K562 (cell line): ENCODE measurements at regions not wholly inside any gene's neighbourhood (a gene's known extent, or its start where the extent isn't known, plus 50 kb on each side); places are given as distances from the start of the nearest gene placed in this dataset.

ENCODE experiments used
- ATAC-seq: fragments of 200-7000 bp; cut with Tn5 transposase; 3 replicates; pipeline ENCODE4 v1.9.1; 2020; ENCODE audit warnings: moderate library complexity
- BruUV-seq: library from RNA; stranded (reverse); fragments of 400-500 nt; replicated peaks from 2 replicates; lab custom pipeline; 2021; lab: Mats Ljungman, UMichigan
- CTCF ChIA-PET: fragments of 300-600 bp; formaldehyde crosslinking; extraction: SDS; loops from one replicate; lab custom pipeline; 2021; ENCODE audit warnings: low intra/inter-chr PET ratio; lab: Yijun Ruan, JAX
- POLR2A ChIA-PET: fragments of 300-600, 350-650 bp; sonication (Branson Sonifier 250); formaldehyde crosslinking; extraction: SDS; loops from one replicate; lab custom pipeline; 2021; ENCODE audit warnings: antibody characterized with exemption, inconsistent platforms; lab: Yijun Ruan, JAX
- DNase-seq, 4 experiments: peaks; one replicate each; pipeline versions ENCODE4 v3.0.0 to v3.0.0-alpha.2; 2011 to 2018; ENCODE audit warnings: low spot score in 3 of 4, mixed read lengths in 3 of 4; ENCODE audit errors: extremely low read depth in 1 of 4
- FAIRE-seq: peaks from 2 replicates; lab custom pipeline; 2011; peaks lifted over from hg19 to GRCh38; lab: Jason Lieb, UNC
- H2AFZ ChIP-seq: 2 replicates; pipeline ENCODE4 v1.6.0; 2011; ENCODE audit warnings: low read depth, low read length, control low read depth, inconsistent platforms
- H3K27ac ChIP-seq: fragments of 200-600 bp; 3 replicates; pipeline ENCODE4 v1.8.0; 2011; ENCODE audit warnings: low read depth, mild to moderate bottlenecking, control low read depth, inconsistent platforms, low read length, moderate library complexity, mixed read lengths; ENCODE audit errors: extremely low read depth
- H3K27me3 ChIP-seq, 2 experiments: fragments of 300-600 bp in 1 of 2; 2 replicates in 1 of 2; 3 replicates in 1 of 2; pipeline versions ENCODE4 v1.6.0 to v1.8.0; 2011; ENCODE audit warnings: inconsistent platforms in 2 of 2, low read length in 2 of 2, mild to moderate bottlenecking in 1 of 2, mixed read lengths in 1 of 2, moderate library complexity in 1 of 2; ENCODE audit not compliant: control insufficient read depth in 2 of 2, insufficient read depth in 2 of 2
- H3K36me3 ChIP-seq: fragments of 300-600 bp; 3 replicates; pipeline ENCODE4 v1.8.0; 2011; ENCODE audit warnings: mild to moderate bottlenecking, low read length, inconsistent platforms; ENCODE audit not compliant: control insufficient read depth, insufficient read depth
- H3K4me1 ChIP-seq, 2 experiments: fragments of 200-600 bp in 1 of 2; replicated peaks in 1 of 2; 2 replicates in 1 of 2; 3 replicates in 1 of 2; pipeline versions ENCODE4 v1.5.1 to v1.8.0; 2011; ENCODE audit warnings: inconsistent platforms in 2 of 2, low read length in 2 of 2, mild to moderate bottlenecking in 1 of 2, mixed read lengths in 1 of 2, moderate library complexity in 1 of 2; ENCODE audit not compliant: control insufficient read depth in 2 of 2, insufficient read depth in 2 of 2
- H3K4me2 ChIP-seq: 2 replicates; pipeline ENCODE4 v1.6.1; 2011; ENCODE audit warnings: low read length, control low read depth, inconsistent platforms, mixed read lengths; ENCODE audit not compliant: insufficient read depth
- H3K4me3 ChIP-seq: fragments of 200-600 bp; sonication (generic), shearing (Covaris generic); 2 replicates; pipeline ENCODE4 v1.5.1; 2016; ENCODE audit warnings: control low read depth, inconsistent platforms
- H3K79me2 ChIP-seq: fragments of 200-600 bp; 3 replicates; pipeline ENCODE4 v1.8.0; 2011; ENCODE audit warnings: low read length, inconsistent platforms; ENCODE audit not compliant: control insufficient read depth, insufficient read depth
- H3K9ac ChIP-seq, 2 experiments: 2 replicates each; pipeline versions ENCODE4 v1.6.0 to v1.6.1; 2011; ENCODE audit warnings: low read depth in 2 of 2, low read length in 2 of 2, control low read depth in 1 of 2, inconsistent platforms in 1 of 2, mild to moderate bottlenecking in 1 of 2, mixed read lengths in 1 of 2; ENCODE audit not compliant: insufficient read depth in 1 of 2
- H3K9me1 ChIP-seq: one replicate; pipeline ENCODE4 v1.6.0; 2011; ENCODE audit warnings: inconsistent platforms, mild to moderate bottlenecking, low read length, moderate library complexity; ENCODE audit not compliant: control insufficient read depth, insufficient read depth
- H3K9me3 ChIP-seq: replicated peaks from 2 replicates; pipeline ENCODE4 v1.5.1; 2011; ENCODE audit warnings: low read depth, low read length, inconsistent platforms; ENCODE audit not compliant: control insufficient read depth, insufficient read depth
- H4K20me1 ChIP-seq: replicated peaks from 2 replicates; pipeline ENCODE4 v1.6.1; 2011; ENCODE audit warnings: low read length, inconsistent platforms, mixed read lengths; ENCODE audit not compliant: control insufficient read depth, insufficient read depth
- CCAR2 ChIP-seq: fragments of 200-400 bp; formaldehyde crosslinking; IDR thresholded peaks from 2 replicates; pipeline ENCODE4 v1.6.1; 2017; ENCODE audit warnings: mild to moderate bottlenecking, low read depth, low read length
- FOSL1 ChIP-seq: fragments of 200-800 bp; sonication (Bioruptor generic); conservative IDR thresholded peaks from 2 replicates; pipeline ENCODE4 v1.6.1; 2016; ENCODE audit warnings: missing genetic modification characterization, missing compliant biosample characterization
- FOXO4 ChIP-seq: fragments of 450-650 bp; formaldehyde crosslinking; IDR thresholded peaks from 2 replicates; pipeline ENCODE4 v1.4.0; 2020; ENCODE audit warnings: mild to moderate bottlenecking, moderate library complexity
- HDAC3 ChIP-seq: fragments of 450-650 bp; IDR thresholded peaks from 2 replicates; pipeline ENCODE4 v1.6.1; 2018; ENCODE audit warnings: borderline replicate concordance, mild to moderate bottlenecking, moderate library complexity; ENCODE audit not compliant: partially characterized antibody
- JUN ChIP-seq, 2 experiments: sonication (generic) in 1 of 2; formaldehyde crosslinking in 1 of 2; IDR thresholded peaks; 2 replicates each; pipeline versions ENCODE4 v1.6.1 to v1.8.0; 2012 to 2022; ENCODE audit warnings: borderline replicate concordance in 2 of 2, mild to moderate bottlenecking in 2 of 2, improper control_type of control experiment in 1 of 2, low read depth in 1 of 2, low read length in 1 of 2, missing genetic modification reagents in 1 of 2
- PKNOX1 ChIP-seq: fragments of 450-650 bp; IDR thresholded peaks from 2 replicates; pipeline ENCODE4 v1.6.1; 2016
- PTTG1 ChIP-seq: fragments of 450-650 bp; IDR thresholded peaks from 2 replicates; pipeline ENCODE4 v1.6.1; 2016; ENCODE audit warnings: low read depth, mild to moderate bottlenecking, missing genetic modification characterization, missing compliant biosample characterization
- TCF3 ChIP-seq: sonication (generic); formaldehyde crosslinking; IDR thresholded peaks from 2 replicates; pipeline ENCODE4 v1.4.0; 2020; ENCODE audit warnings: mild to moderate bottlenecking, missing genetic modification reagents
- TCF7L2 ChIP-seq: fragments of 150-350 bp; IDR thresholded peaks from 2 replicates; pipeline ENCODE4 v1.6.1; 2016; ENCODE audit warnings: low read depth, mild to moderate bottlenecking, low read length, moderate library complexity
- TEAD1 ChIP-seq, 2 experiments: fragments of 450-650 bp in 1 of 2; sonication (generic) in 1 of 2; formaldehyde crosslinking; IDR thresholded peaks; 2 replicates each; pipeline versions ENCODE4 v1.4.0 to v1.8.0; 2020 to 2022; ENCODE audit warnings: mild to moderate bottlenecking in 2 of 2, missing genetic modification reagents in 1 of 2
- ZNF263 ChIP-seq: sonication (generic); formaldehyde crosslinking; IDR thresholded peaks from 2 replicates; pipeline ENCODE4 v1.8.0; 2022; ENCODE audit warnings: mild to moderate bottlenecking, missing genetic modification reagents, borderline replicate concordance
- ZNF280B ChIP-seq: fragments of 250-450 bp; sonication (Bioruptor Pico); IDR thresholded peaks from 2 replicates; pipeline ENCODE4 v1.5.1; 2021; ENCODE audit warnings: mild to moderate bottlenecking
- WGBS: fragments of 100-300 bp; shearing (Covaris generic); methylation state at CpG from one replicate; pipeline ENCODE4 v1.1.6; 2016; ENCODE audit warnings: low coverage, mixed read lengths; ENCODE audit not compliant: insufficient coverage; ENCODE audit errors: missing lambda C conversion rate; 5-methylcytosine and 5-hydroxymethylcytosine counted together
- in situ Hi-C: fragments of 300-500 bp; cut with MboI; formaldehyde crosslinking; loops from 4 replicates; pipeline ENCODE4 v1.15.0; 2018; ENCODE audit warnings: inconsistent platforms, mixed read lengths
- intact Hi-C: fragments of 100-400 bp; cut with micrococcal nuclease; formaldehyde crosslinking; loops from 2 replicates; pipeline ENCODE4 v1.14.2; 2022

- ATAC-seq, result peak; percentile 51; the same call in 2 of the 3 replicates
- Histone ChIP-seq H3K27me3 (no peaks in the 10 kb centered on the region), H3K4me1 (no peaks in the 10 kb centered on the region), H4K20me1 (no peaks in the 10 kb centered on the region), H2AFZ (no peak overlapping the region), H3K79me2 (no peaks in the 10 kb centered on the region), H3K4me2 (no peak overlapping the region), H3K36me3 (no peaks in the 10 kb centered on the region), H3K9me1 (no peaks in the 10 kb centered on the region), H3K9me3 (no peaks in the 10 kb centered on the region)
- DNase-seq, result peak in 1 of 4 experiments; percentile 60
- WGBS, result 2% methylated on average over 8 of the region's 8 CpGs
- BruUV-seq, result no TSS peak
- CTCF ChIA-PET, result interaction anchor here (0.7 kb wide), 1 partner anchor 646 kb away, joined by 4 read pairs; no protein-coding TSS in a partner anchor
- intact Hi-C loops, result no loop called here
- no peak for FAIRE-seq
- TF ChIP-seq PKNOX1 (peak; percentile 68), HDAC3 (no peak)
- TF ChIP-seq, all 486 proteins: peak for 1
- in situ Hi-C loops, result no loop called here
- H3K27ac ChIP-seq, result no peak overlapping the region
- POLR2A ChIA-PET, result no interaction called here
- no peak overlapping the region for H3K9ac ChIP-seq
- no peak overlapping the region for H3K4me3 ChIP-seq
These were observed 103.1 kb upstream of the UGT8 start for GRCh38 chr4:114495471-114495928.

GRCh38 chr4:114497116-114497515 lies 101.5 kb upstream of the UGT8 start:
- H3K27me3 ChIP-seq, result no peaks in the 10 kb centered on the region
- no peak overlapping the region for H3K4me3 ChIP-seq
- CTCF ChIA-PET, result no interaction called here
- in situ Hi-C loops (no loop called here), intact Hi-C loops (no loop called here)
- H3K4me2 ChIP-seq, result no peak overlapping the region
- FAIRE-seq (no peak), DNase-seq (no peak), ATAC-seq (no peak)
- H3K4me1 ChIP-seq, result no peaks in the 10 kb centered on the region
- H3K27ac ChIP-seq, result no peak overlapping the region
- H4K20me1 ChIP-seq, result no peaks in the 10 kb centered on the region
- BruUV-seq, result no TSS peak
- no peaks in the 10 kb centered on the region for H3K36me3 ChIP-seq
- no peak overlapping the region for H3K9ac ChIP-seq
- no peaks in the 10 kb centered on the region for H3K9me3 ChIP-seq
- no peaks in the 10 kb centered on the region for H3K9me1 ChIP-seq
- H3K79me2 ChIP-seq, result no peaks in the 10 kb centered on the region
- POLR2A ChIA-PET, result no interaction called here
- no peak overlapping the region for H2AFZ ChIP-seq
- no peak for TF ChIP-seq CCAR2
- TF ChIP-seq PTTG1 (tag), result no peak
- TF ChIP-seq ZNF280B, result no peak
- TF ChIP-seq FOSL1 (tag), result no peak
- no peak for TF ChIP-seq TCF7L2
- no peak for TF ChIP-seq FOXO4 (CRISPR knock-in tag)
- no peak for TF ChIP-seq ZNF263 (CRISPR knock-in tag)
- TF ChIP-seq TCF3, result no peak
- TF ChIP-seq JUN (IDR thresholded peaks at IDR 0.05; ENCODE audit: borderline replicate concordance, low read depth, low read length), result no peak
- TF ChIP-seq JUN (CRISPR knock-in tag; IDR thresholded peaks at IDR 0.05; ENCODE audit: borderline replicate concordance), result no peak
- no peak for TF ChIP-seq TEAD1 (CRISPR knock-in tag; IDR thresholded peaks at IDR 0.05)
